Cardiac muscle cell (in vitro differentiated cells and primary cell): ENCODE measurements at regions not wholly inside any gene's neighbourhood (a gene's known extent, or its start where the extent isn't known, plus 50 kb on each side); places are given as distances from the start of the nearest gene placed in this dataset.
"Not testable (repeated sequence)": the region's sequence is repeated elsewhere in the genome, so short reads cannot be mapped to it uniquely, and the experiment has no call there.

Source experiments
- DNase-seq, 2 donors: peaks; one replicate each; pipeline versions ENCODE4 v3.0.0 to v3.0.0-alpha.2; 2010 to 2017; ENCODE audit warnings: low read depth in 1 of 2, low spot score in 1 of 2
- H3K27ac ChIP-seq: fragments of 200-600 bp; sonication (generic); 2 replicates; pipeline ENCODE4 v1.5.1; 2016
- H3K27me3 ChIP-seq: fragments of 200-600 bp; sonication (generic); 2 replicates; pipeline ENCODE4 v1.6.0; 2016; ENCODE audit warnings: control low read depth
- H3K36me3 ChIP-seq: fragments of 200-600 bp; sonication (generic); 2 replicates; pipeline ENCODE4 v1.5.1; 2016; ENCODE audit warnings: control low read depth
- H3K4me1 ChIP-seq: fragments of 200-600 bp; sonication (generic); 2 replicates; pipeline ENCODE4 v1.8.1; 2017; ENCODE audit warnings: low read depth, mild to moderate bottlenecking, mixed run types
- H3K4me3 ChIP-seq: fragments of 200-600 bp; sonication (generic); 2 replicates; pipeline ENCODE4 v1.5.1; 2016; ENCODE audit warnings: mild to moderate bottlenecking
- H3K9me3 ChIP-seq: fragments of 200-600 bp; sonication (generic); 2 replicates; pipeline ENCODE4 v1.5.1; 2017; ENCODE audit warnings: low read depth, mild to moderate bottlenecking, control low read depth
- CTCF ChIP-seq: IDR thresholded peaks from 2 replicates; pipeline ENCODE4 v1.5.1; 2012; ENCODE audit warnings: low read depth, mild to moderate bottlenecking, low read length

- no peaks in the 10 kb centered on the region for H3K4me1 ChIP-seq
- TF ChIP-seq CTCF, result no peak
- H3K27ac ChIP-seq, result no peak overlapping the region
- H3K4me3 ChIP-seq, result no peak overlapping the region
- no peaks in the 10 kb centered on the region for H3K36me3 ChIP-seq
- H3K27me3 ChIP-seq, result no peaks in the 10 kb centered on the region
- no peak for DNase-seq
- no peaks in the 10 kb centered on the region for H3K9me3 ChIP-seq
These were observed 118.9 kb upstream of the CCDC180 start for GRCh38 chr9:97188545-97188944.

- H3K27ac ChIP-seq, H3K4me1 ChIP-seq, H3K27me3 ChIP-seq, H3K36me3 ChIP-seq, DNase-seq, H3K9me3 ChIP-seq, H3K4me3 ChIP-seq: not testable (repeated sequence)
These were observed 119.8 kb upstream of the CCDC180 start for GRCh38 chr9:97187706-97188105.

GRCh38 chr9:97186493-97186892, 121.0 kb upstream of the CCDC180 start:
- no peaks in the 10 kb centered on the region for H3K9me3 ChIP-seq
- H3K4me1 ChIP-seq, result no peaks in the 10 kb centered on the region
- TF ChIP-seq CTCF, result no peak
- DNase-seq, result no peak
- no peaks in the 10 kb centered on the region for H3K27me3 ChIP-seq
- no peak overlapping the region for H3K4me3 ChIP-seq
- H3K36me3 ChIP-seq, result no peaks in the 10 kb centered on the region
- no peak overlapping the region for H3K27ac ChIP-seq

GRCh38 chr9:97182532-97182931, 124.9 kb upstream of the CCDC180 start:
- DNase-seq, H3K4me1 ChIP-seq, H3K27ac ChIP-seq, H3K9me3 ChIP-seq, H3K4me3 ChIP-seq, H3K27me3 ChIP-seq, H3K36me3 ChIP-seq: not testable (repeated sequence)

- H3K9me3 ChIP-seq, result no peaks in the 10 kb centered on the region
- no peaks in the 10 kb centered on the region for H3K27me3 ChIP-seq
- no peak overlapping the region for H3K4me3 ChIP-seq
- H3K27ac ChIP-seq, result no peak overlapping the region
- no peak for TF ChIP-seq CTCF
- no peak for DNase-seq
- peaks cover 12% of the 10 kb centered on the region for H3K4me1 ChIP-seq
- no peaks in the 10 kb centered on the region for H3K36me3 ChIP-seq
These were observed 127.8 kb upstream of the CCDC180 start for GRCh38 chr9:97179616-97180015.

GRCh38 chr9:97176206-97176605, 131.3 kb upstream of the CCDC180 start:
- Histone ChIP-seq H3K4me1 (peaks cover 12% of the 10 kb centered on the region), H3K27ac (no peak overlapping the region), H3K9me3 (no peaks in the 10 kb centered on the region), H3K27me3 (no peaks in the 10 kb centered on the region), H3K4me3 (no peak overlapping the region), H3K36me3 (no peaks in the 10 kb centered on the region)
- peak; percentile 41 to 88 for DNase-seq
- TF ChIP-seq CTCF, result no peak

- H3K27ac ChIP-seq, H3K4me3 ChIP-seq, H3K27me3 ChIP-seq, H3K4me1 ChIP-seq, H3K36me3 ChIP-seq, H3K9me3 ChIP-seq: not testable (repeated sequence)
- peak in 1 of 2 donors; percentile 2 for DNase-seq
These were observed 129.2 kb upstream of the CTSV start for GRCh38 chr9:97168174-97168573.

- H3K9me3 ChIP-seq, H3K36me3 ChIP-seq, DNase-seq, H3K4me1 ChIP-seq, H3K27me3 ChIP-seq, H3K4me3 ChIP-seq, H3K27ac ChIP-seq: not testable (repeated sequence)
These were observed 127.7 kb upstream of the CTSV start for GRCh38 chr9:97166496-97167138.
